ENCODE measurements at regions not wholly inside any gene's neighbourhood (a gene's known extent, or its start where the extent isn't known, plus 50 kb on each side); places are given as distances from the start of the nearest gene placed in this dataset.

- Histone ChIP-seq H3K9me3 (ENCODE audit: control extremely low read depth in 1 of 3, control insufficient read depth in 2 of 3, insufficient read depth in 1 of 3, low read length in 2 of 3) (no peaks in the 10 kb centered on the region), H4K20me1 (ENCODE audit: control insufficient read depth, insufficient read depth, low read length, poor library complexity, severe bottlenecking) (no peaks in the 10 kb centered on the region), H3K36me3 (replicated peaks in 1 of 2; ENCODE audit: control extremely low read depth in 1 of 2, control insufficient read depth in 1 of 2, extremely low read depth in 1 of 2, insufficient read depth in 2 of 2, low read length in 1 of 2) (no peaks in the 10 kb centered on the region), H3K4me3 (ENCODE audit: control extremely low read depth in 1 of 5, extremely low read depth in 1 of 5, insufficient read depth in 1 of 5, low read depth in 2 of 5, low read length in 4 of 5) (no peak overlapping the region), H3K27ac (ENCODE audit: low read length in 2 of 2) (no peak overlapping the region), H2AFZ (ENCODE audit: insufficient read depth, low read depth, low read length, poor library complexity, severe bottlenecking) (no peak overlapping the region), H3K4me2 (replicated peaks; ENCODE audit: low read depth, low read length, poor library complexity, severe bottlenecking) (no peak overlapping the region), H3K9ac (ENCODE audit: low read length) (no peak overlapping the region), H3K27me3 (replicated peaks in 1 of 4; ENCODE audit: control extremely low read depth in 1 of 4, control insufficient read depth in 3 of 4, insufficient read depth in 4 of 4, low read length in 3 of 4) (no peaks in the 10 kb centered on the region), H3K4me1 (ENCODE audit: control insufficient read depth in 2 of 2, insufficient read depth in 2 of 2, low read length in 2 of 2) (no peaks in the 10 kb centered on the region), H3K79me2 (ENCODE audit: control insufficient read depth, insufficient read depth, low read length) (no peaks in the 10 kb centered on the region)
- Mint-ChIP-seq H3K4me1 (no peaks in the 10 kb centered on the region), H3K4me3 (no peak overlapping the region), H3K27ac (no peak overlapping the region), H3K27me3 (peaks cover 17% of the 10 kb centered on the region), H3K9me3 (ENCODE audit: insufficient read depth) (no peaks in the 10 kb centered on the region)
- ChIA-PET CTCF (no interaction called here), POLR2A (no interaction called here)
- ATAC-seq (ENCODE audit: low read depth) = no peak
- DNase-seq = no peak
- intact Hi-C loops (cut with micrococcal nuclease) = no loop called here
- 36% methylated on average over 2 of the region's 5 CpGs for WGBS (ENCODE audit: insufficient coverage)
- TF ChIP-seq CTCF (IDR thresholded peaks at IDR 0.05) = no peak
- TF ChIP-seq EZH2 (IDR thresholded peaks at IDR 0.05; ENCODE audit: borderline replicate concordance, insufficient read depth, low read depth, low read length, poor library complexity, severe bottlenecking) = no peak
Observed at GRCh38 chr11:134995741-134996140, 583.7 kb upstream of the B3GAT1 start.

GRCh38 chr11:134994431-134994830, 582.4 kb upstream of the B3GAT1 start:
- ChIA-PET POLR2A (no interaction called here), CTCF (no interaction called here)
- Mint-ChIP-seq H3K4me1 (no peaks in the 10 kb centered on the region), H3K27me3 (peaks cover 17% of the 10 kb centered on the region), H3K4me3 (no peak overlapping the region), H3K9me3 (ENCODE audit: insufficient read depth) (no peaks in the 10 kb centered on the region), H3K27ac (no peak overlapping the region)
- no peak overlapping the region for H3K4me2 ChIP-seq (replicated peaks; ENCODE audit: low read depth, low read length, poor library complexity, severe bottlenecking)
- no peaks in the 10 kb centered on the region for H3K79me2 ChIP-seq (ENCODE audit: control insufficient read depth, insufficient read depth, low read length)
- ATAC-seq (ENCODE audit: low read depth) (no peak), DNase-seq (no peak)
- no peaks in the 10 kb centered on the region for H3K36me3 ChIP-seq (replicated peaks in 1 of 2; ENCODE audit: control extremely low read depth in 1 of 2, control insufficient read depth in 1 of 2, extremely low read depth in 1 of 2, insufficient read depth in 2 of 2, low read length in 1 of 2)
- no peaks in the 10 kb centered on the region for H3K4me1 ChIP-seq (ENCODE audit: control insufficient read depth in 2 of 2, insufficient read depth in 2 of 2, low read length in 2 of 2)
- TF ChIP-seq EZH2 (IDR thresholded peaks at IDR 0.05; ENCODE audit: borderline replicate concordance, insufficient read depth, low read depth, low read length, poor library complexity, severe bottlenecking) = no peak
- TF ChIP-seq CTCF (IDR thresholded peaks at IDR 0.05) = no peak
- intact Hi-C loops (cut with micrococcal nuclease) = no loop called here
- H3K4me3 ChIP-seq (ENCODE audit: control extremely low read depth in 1 of 5, extremely low read depth in 1 of 5, insufficient read depth in 1 of 5, low read depth in 2 of 5, low read length in 4 of 5) = no peak overlapping the region
- no peaks in the 10 kb centered on the region for H3K9me3 ChIP-seq (ENCODE audit: control extremely low read depth in 1 of 3, control insufficient read depth in 2 of 3, insufficient read depth in 1 of 3, low read length in 2 of 3)
- no peaks in the 10 kb centered on the region for H4K20me1 ChIP-seq (ENCODE audit: control insufficient read depth, insufficient read depth, low read length, poor library complexity, severe bottlenecking)
- no peak overlapping the region for H3K27ac ChIP-seq (ENCODE audit: low read length in 2 of 2)
- H2AFZ ChIP-seq (ENCODE audit: insufficient read depth, low read depth, low read length, poor library complexity, severe bottlenecking) = no peak overlapping the region
- H3K9ac ChIP-seq (ENCODE audit: low read length) = no peak overlapping the region
- H3K27me3 ChIP-seq (replicated peaks in 1 of 4; ENCODE audit: control extremely low read depth in 1 of 4, control insufficient read depth in 3 of 4, insufficient read depth in 4 of 4, low read length in 3 of 4) = no peaks in the 10 kb centered on the region
